B cell (primary cell): ENCODE measurements at regions not wholly inside any gene's neighbourhood (a gene's known extent, or its start where the extent isn't known, plus 50 kb on each side); places are given as distances from the start of the nearest gene placed in this dataset.

Source experiments
- CTCF ChIP-seq: fragments of 200-600 bp; IDR thresholded peaks from one replicate; pipeline ENCODE4 v1.8.0; 2022; ENCODE audit warnings: antibody characterized with exemption, mild to moderate bottlenecking
- EZH2 ChIP-seq: IDR thresholded peaks from 2 replicates; pipeline ENCODE4 v1.6.1; 2012; ENCODE audit warnings: borderline replicate concordance, low read depth, mild to moderate bottlenecking, moderate library complexity, low read length; ENCODE audit not compliant: insufficient read depth, poor library complexity, severe bottlenecking

- TF ChIP-seq EZH2 (no peak), CTCF (no peak)
Observed at GRCh38 chr4:179615704-179616103, 2173.5 kb upstream of the AGA start.
